ENCODE measurements at regions not wholly inside any gene's neighbourhood (a gene's known extent, or its start where the extent isn't known, plus 50 kb on each side); places are given as distances from the start of the nearest gene placed in this dataset.

DNA sequence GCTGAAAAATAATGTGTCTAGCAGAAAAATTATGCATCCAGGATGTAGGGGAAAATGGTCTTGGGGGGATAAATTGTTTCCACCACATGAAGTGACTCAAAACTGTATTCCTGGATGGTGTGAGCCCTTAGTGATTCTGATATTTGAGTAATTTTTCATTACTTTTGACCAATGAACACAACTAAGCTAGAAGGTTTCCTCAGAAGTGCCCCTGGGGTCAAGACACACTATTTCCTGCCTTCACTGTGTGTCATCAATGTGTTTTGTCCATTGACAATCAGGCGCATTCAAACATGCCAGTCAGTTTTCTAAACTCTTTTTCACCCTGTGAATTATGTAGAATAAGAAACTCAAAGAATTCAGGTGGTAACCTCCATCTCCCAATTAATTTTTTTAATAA lies 130.5 kb upstream of the REG3G start:
- 25% methylated on average over 1 of the region's 1 CpG for WGBS (ENCODE audit: low lambda C conversion rate)
- CTCF ChIA-PET (ENCODE audit: low intra/inter-chr PET ratio, low total read pairs), result no interaction called here
- no peak overlapping the region for H3K4me2 ChIP-seq (ENCODE audit: low read depth, low read length)
- H3K4me3 ChIP-seq (replicated peaks in 1 of 3; ENCODE audit: insufficient read depth in 1 of 3, low read depth in 2 of 3, low read length in 3 of 3), result no peak overlapping the region
- ATAC-seq (no peak), FAIRE-seq (no peak), DNase-seq (ENCODE audit: low spot score) (no peak)
- H3K4me1 ChIP-seq (ENCODE audit: insufficient read depth, low read length), result no peaks in the 10 kb centered on the region
- no peak overlapping the region for H3K27ac ChIP-seq (ENCODE audit: extremely low read length, insufficient read depth, low read length)
- H3K36me3 ChIP-seq (replicated peaks in 1 of 2; ENCODE audit: control insufficient read depth in 1 of 2, insufficient read depth in 2 of 2, low read length in 2 of 2), result no peaks in the 10 kb centered on the region
- in situ Hi-C loops (cut with HindIII; ENCODE audit: extremely low pct_ligation_motif_present, low pct_unique_long_range_greater_than_20kb), result no loop called here
- no peak overlapping the region for H3K9ac ChIP-seq (ENCODE audit: insufficient read depth, low read depth, low read length)
- intact Hi-C loops (cut with micrococcal nuclease; ENCODE audit: unreplicated experiment), result no loop called here
- peaks cover 0 to 14% of the 10 kb centered on the region in 2 experiments; a peak in 1 of 5 replicates for H3K27me3 ChIP-seq (ENCODE audit: control insufficient read depth in 1 of 2, insufficient read depth in 2 of 2, low read length in 2 of 2)
- no peaks in the 10 kb centered on the region for H3K9me3 ChIP-seq (ENCODE audit: low read length)
- no TSS peak for BruUV-seq (replicated peaks)
- POLR2A ChIA-PET, result no interaction called here
- H2AFZ ChIP-seq (ENCODE audit: low read length), result no peak overlapping the region
- no peaks in the 10 kb centered on the region for H3K79me2 ChIP-seq (ENCODE audit: insufficient read depth, low read length)
- no peaks in the 10 kb centered on the region for H4K20me1 ChIP-seq (ENCODE audit: insufficient read depth, low read length)
- TF ChIP-seq, protein P1, sequence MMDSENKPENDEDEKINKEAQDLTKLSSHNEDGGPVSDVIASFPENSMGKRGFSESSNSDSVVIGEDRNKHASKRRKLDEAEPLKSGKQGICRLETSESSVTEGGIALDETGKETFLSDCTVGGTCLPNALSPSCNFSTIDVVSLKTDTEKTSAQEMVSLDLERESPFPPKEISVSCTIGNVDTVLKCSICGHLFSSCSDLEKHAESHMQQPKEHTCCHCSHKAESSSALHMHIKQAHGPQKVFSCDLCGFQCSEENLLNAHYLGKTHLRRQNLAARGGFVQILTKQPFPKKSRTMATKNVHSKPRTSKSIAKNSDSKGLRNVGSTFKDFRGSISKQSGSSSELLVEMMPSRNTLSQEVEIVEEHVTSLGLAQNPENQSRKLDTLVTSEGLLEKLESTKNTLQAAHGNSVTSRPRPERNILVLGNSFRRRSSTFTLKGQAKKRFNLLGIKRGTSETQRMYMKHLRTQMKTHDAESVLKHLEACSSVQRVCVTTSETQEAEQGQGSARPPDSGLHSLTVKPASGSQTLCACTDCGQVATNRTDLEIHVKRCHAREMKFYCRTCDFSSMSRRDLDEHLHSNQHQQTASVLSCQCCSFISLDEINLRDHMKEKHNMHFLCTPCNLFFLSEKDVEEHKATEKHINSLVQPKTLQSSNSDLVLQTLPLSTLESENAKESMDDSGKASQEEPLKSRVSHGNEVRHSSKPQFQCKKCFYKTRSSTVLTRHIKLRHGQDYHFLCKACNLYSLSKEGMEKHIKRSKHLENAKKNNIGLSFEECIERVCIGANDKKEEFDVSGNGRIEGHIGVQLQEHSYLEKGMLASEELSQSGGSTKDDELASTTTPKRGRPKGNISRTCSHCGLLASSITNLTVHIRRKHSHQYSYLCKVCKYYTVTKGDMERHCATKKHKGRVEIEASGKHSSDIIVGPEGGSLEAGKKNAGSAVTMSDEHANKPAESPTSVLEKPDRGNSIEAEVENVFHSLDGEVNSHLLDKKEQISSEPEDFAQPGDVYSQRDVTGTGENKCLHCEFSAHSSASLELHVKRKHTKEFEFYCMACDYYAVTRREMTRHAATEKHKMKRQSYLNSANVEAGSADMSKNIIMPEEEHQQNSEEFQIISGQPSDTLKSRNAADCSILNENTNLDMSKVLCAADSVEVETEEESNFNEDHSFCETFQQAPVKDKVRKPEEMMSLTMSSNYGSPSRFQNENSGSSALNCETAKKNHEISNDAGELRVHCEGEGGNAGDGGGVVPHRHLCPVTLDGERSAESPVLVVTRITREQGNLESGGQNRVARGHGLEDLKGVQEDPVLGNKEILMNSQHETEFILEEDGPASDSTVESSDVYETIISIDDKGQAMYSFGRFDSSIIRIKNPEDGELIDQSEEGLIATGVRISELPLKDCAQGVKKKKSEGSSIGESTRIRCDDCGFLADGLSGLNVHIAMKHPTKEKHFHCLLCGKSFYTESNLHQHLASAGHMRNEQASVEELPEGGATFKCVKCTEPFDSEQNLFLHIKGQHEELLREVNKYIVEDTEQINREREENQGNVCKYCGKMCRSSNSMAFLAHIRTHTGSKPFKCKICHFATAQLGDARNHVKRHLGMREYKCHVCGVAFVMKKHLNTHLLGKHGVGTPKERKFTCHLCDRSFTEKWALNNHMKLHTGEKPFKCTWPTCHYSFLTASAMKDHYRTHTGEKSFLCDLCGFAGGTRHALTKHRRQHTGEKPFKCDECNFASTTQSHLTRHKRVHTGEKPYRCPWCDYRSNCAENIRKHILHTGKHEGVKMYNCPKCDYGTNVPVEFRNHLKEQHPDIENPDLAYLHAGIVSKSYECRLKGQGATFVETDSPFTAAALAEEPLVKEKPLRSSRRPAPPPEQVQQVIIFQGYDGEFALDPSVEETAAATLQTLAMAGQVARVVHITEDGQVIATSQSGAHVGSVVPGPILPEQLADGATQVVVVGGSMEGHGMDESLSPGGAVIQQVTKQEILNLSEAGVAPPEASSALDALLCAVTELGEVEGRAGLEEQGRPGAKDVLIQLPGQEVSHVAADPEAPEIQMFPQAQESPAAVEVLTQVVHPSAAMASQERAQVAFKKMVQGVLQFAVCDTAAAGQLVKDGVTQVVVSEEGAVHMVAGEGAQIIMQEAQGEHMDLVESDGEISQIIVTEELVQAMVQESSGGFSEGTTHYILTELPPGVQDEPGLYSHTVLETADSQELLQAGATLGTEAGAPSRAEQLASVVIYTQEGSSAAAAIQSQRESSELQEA (CRISPR knock-in tag; IDR thresholded peaks at IDR 0.05; ENCODE audit: not compliant biosample characterization), result no peak
- TF ChIP-seq YY1 (IDR thresholded peaks at IDR 0.05; ENCODE audit: insufficient read depth, insufficient replicate concordance, low read depth, low read length) (no peak), KDM5B (CRISPR knock-in tag; IDR thresholded peaks at IDR 0.05; ENCODE audit: borderline replicate concordance) (no peak), ARNTL (CRISPR knock-in tag; IDR thresholded peaks at IDR 0.05) (no peak), ZSCAN31 (CRISPR knock-in tag; IDR thresholded peaks at IDR 0.05; ENCODE audit: low read depth) (no peak)
- TF ChIP-seq, protein P2, sequence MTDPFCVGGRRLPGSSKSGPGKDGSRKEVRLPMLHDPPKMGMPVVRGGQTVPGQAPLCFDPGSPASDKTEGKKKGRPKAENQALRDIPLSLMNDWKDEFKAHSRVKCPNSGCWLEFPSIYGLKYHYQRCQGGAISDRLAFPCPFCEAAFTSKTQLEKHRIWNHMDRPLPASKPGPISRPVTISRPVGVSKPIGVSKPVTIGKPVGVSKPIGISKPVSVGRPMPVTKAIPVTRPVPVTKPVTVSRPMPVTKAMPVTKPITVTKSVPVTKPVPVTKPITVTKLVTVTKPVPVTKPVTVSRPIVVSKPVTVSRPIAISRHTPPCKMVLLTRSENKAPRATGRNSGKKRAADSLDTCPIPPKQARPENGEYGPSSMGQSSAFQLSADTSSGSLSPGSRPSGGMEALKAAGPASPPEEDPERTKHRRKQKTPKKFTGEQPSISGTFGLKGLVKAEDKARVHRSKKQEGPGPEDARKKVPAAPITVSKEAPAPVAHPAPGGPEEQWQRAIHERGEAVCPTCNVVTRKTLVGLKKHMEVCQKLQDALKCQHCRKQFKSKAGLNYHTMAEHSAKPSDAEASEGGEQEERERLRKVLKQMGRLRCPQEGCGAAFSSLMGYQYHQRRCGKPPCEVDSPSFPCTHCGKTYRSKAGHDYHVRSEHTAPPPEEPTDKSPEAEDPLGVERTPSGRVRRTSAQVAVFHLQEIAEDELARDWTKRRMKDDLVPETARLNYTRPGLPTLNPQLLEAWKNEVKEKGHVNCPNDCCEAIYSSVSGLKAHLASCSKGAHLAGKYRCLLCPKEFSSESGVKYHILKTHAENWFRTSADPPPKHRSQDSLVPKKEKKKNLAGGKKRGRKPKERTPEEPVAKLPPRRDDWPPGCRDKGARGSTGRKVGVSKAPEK (CRISPR knock-in tag; IDR thresholded peaks at IDR 0.05; ENCODE audit: borderline replicate concordance), result no peak
- TF ChIP-seq, protein P3, sequence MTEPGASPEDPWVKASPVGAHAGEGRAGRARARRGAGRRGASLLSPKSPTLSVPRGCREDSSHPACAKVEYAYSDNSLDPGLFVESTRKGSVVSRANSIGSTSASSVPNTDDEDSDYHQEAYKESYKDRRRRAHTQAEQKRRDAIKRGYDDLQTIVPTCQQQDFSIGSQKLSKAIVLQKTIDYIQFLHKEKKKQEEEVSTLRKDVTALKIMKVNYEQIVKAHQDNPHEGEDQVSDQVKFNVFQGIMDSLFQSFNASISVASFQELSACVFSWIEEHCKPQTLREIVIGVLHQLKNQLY (CRISPR knock-in tag; IDR thresholded peaks at IDR 0.05), result no peak

Data from HepG2 (cell line).